Lung (tissue), 11 donors: ENCODE measurements at regions not wholly inside any gene's neighbourhood (a gene's known extent, or its start where the extent isn't known, plus 50 kb on each side); places are given as distances from the start of the nearest gene placed in this dataset.

ENCODE experiments used
- ATAC-seq: fragments of 200-7000 bp; cut with Tn5 transposase; one replicate; pipeline ENCODE4 v1.9.1; 2020; ENCODE audit warnings: moderate number of reproducible peaks; ENCODE audit not compliant: insufficient read depth, low FRiP score
- DNase-seq, 3 donors: peaks; one replicate each; pipeline ENCODE4 v3.0.0-alpha.2; 2013 to 2017
- H3K27ac ChIP-seq, 2 donors: one replicate each; pipeline ENCODE4 v1.5.1; 2013; ENCODE audit warnings: mild to moderate bottlenecking in 2 of 2, moderate library complexity in 2 of 2, control low read depth in 1 of 2, inconsistent platforms in 1 of 2, low read depth in 1 of 2, low read length in 1 of 2
- H3K27me3 ChIP-seq, 3 donors: one replicate each; pipeline ENCODE4 v1.5.1; 2013; ENCODE audit warnings: low read length in 2 of 3; ENCODE audit not compliant: control insufficient read depth in 3 of 3, insufficient read depth in 3 of 3
- H3K36me3 ChIP-seq, 4 donors: one replicate each; pipeline ENCODE4 v1.5.1; 2013; ENCODE audit warnings: low read length in 4 of 4, mild to moderate bottlenecking in 1 of 4, moderate library complexity in 1 of 4; ENCODE audit not compliant: control insufficient read depth in 4 of 4, insufficient read depth in 4 of 4
- H3K4me1 ChIP-seq, 5 donors: one replicate each; pipeline ENCODE4 v1.5.1; 2013; ENCODE audit warnings: low read length in 5 of 5, mild to moderate bottlenecking in 2 of 5, moderate library complexity in 1 of 5; ENCODE audit not compliant: control insufficient read depth in 5 of 5, insufficient read depth in 5 of 5
- H3K4me3 ChIP-seq: one replicate; pipeline ENCODE4 v1.5.1; 2013; ENCODE audit warnings: mild to moderate bottlenecking, control low read depth, moderate library complexity
- H3K9ac ChIP-seq, 2 donors: one replicate each; pipeline ENCODE4 v1.5.1; 2013; ENCODE audit warnings: low read length in 2 of 2, control low read depth in 1 of 2; ENCODE audit not compliant: insufficient read depth in 1 of 2
- H3K9me3 ChIP-seq, 4 donors: one replicate each; pipeline ENCODE4 v1.5.1; 2013; ENCODE audit warnings: low read length in 3 of 4, mild to moderate bottlenecking in 1 of 4, moderate library complexity in 1 of 4; ENCODE audit not compliant: control insufficient read depth in 4 of 4, insufficient read depth in 3 of 4
- CTCF ChIP-seq: IDR thresholded peaks from 2 replicates; pipeline ENCODE4 v1.5.1; 2012; ENCODE audit warnings: mild to moderate bottlenecking; ENCODE audit errors: control extremely low read depth, extremely low read depth
- WGBS, 2 donors: extraction: QIAGEN DNeasy Blood & Tissue Kit; methylation state at CpG; one replicate each; pipeline ENCODE4 v1.1.7; 2013; 5-methylcytosine and 5-hydroxymethylcytosine counted together
- donor health status: control.
- donor health status: control.
- donor health status: Bipolar disorder and iron deficiency.
- donor health status: healthy.
- donor health status: DM: yes; HTN: yes; CAD: no.

- DNase-seq (no peak), ATAC-seq (no peak)
- Histone ChIP-seq H3K27me3 (peaks cover 0 to 3% (median 0%) of the 10 kb centered on the region in 3 donors), H3K27ac (no peak overlapping the region), H3K4me1 (peaks cover 0 to 4% (median 0%) of the 10 kb centered on the region in 5 donors), H3K9ac (no peak overlapping the region), H3K9me3 (no peaks in the 10 kb centered on the region), H3K4me3 (no peak overlapping the region), H3K36me3 (no peaks in the 10 kb centered on the region)
- WGBS, 2 donors, result 90 to 91% methylated on average over 3 of the region's 3 CpGs
- TF ChIP-seq CTCF, result no peak
Measured at GRCh38 chr7:137165786-137166185, 177.7 kb downstream of the PTN start.

DNA sequence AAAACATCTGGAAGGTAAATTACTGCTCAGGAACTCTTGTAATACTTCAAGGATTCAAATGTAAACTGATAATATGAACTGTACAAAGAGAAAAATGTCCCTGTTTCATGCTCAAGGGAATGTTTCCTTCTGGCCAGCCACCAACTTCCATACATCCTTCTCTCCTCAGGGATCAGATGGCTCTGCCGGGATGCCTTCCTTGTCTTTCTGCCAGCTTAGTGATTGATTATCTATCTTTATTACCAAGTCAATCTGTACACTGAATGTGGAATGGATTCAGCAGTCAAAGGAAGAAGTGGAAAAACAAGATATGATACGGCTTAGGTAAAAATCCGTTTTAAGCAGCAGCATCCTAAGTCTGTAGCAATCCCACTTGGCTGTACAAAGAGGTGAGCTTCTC lies 178.3 kb downstream of the PTN start:
- H3K4me1 ChIP-seq, result peaks cover 0 to 4% (median 0%) of the 10 kb centered on the region in 5 donors
- no peak for TF ChIP-seq CTCF
- no peaks in the 10 kb centered on the region for H3K9me3 ChIP-seq
- H3K27me3 ChIP-seq, result peaks cover 0 to under 1% (median 0%) of the 10 kb centered on the region in 3 donors
- ATAC-seq, result no peak
- DNase-seq, result peak in 1 of 3 donors; percentile 10
- no peak overlapping the region for H3K4me3 ChIP-seq
- H3K9ac ChIP-seq, result no peak overlapping the region
- H3K36me3 ChIP-seq, result no peaks in the 10 kb centered on the region
- no peak overlapping the region for H3K27ac ChIP-seq
- WGBS, 2 donors, result 72 to 79% methylated on average over 3 of the region's 3 CpGs

GRCh38 chr7:137164251-137164650 lies 179.3 kb downstream of the PTN start:
- Histone ChIP-seq H3K9ac (no peak overlapping the region), H3K4me3 (no peak overlapping the region), H3K27me3 (no peaks in the 10 kb centered on the region), H3K36me3 (no peaks in the 10 kb centered on the region), H3K4me1 (peaks cover 0 to under 1% (median 0%) of the 10 kb centered on the region in 5 donors), H3K9me3 (no peaks in the 10 kb centered on the region), H3K27ac (no peak overlapping the region)
- TF ChIP-seq CTCF, result no peak
- DNase-seq (no peak), ATAC-seq (no peak)
- 96 to 99% methylated on average over 21 of the region's 21 CpGs for WGBS, 2 donors

GRCh38 chr7:137160236-137160635 lies 183.3 kb downstream of the PTN start:
- no peak for DNase-seq
- Histone ChIP-seq H3K9me3 (no peaks in the 10 kb centered on the region), H3K27me3 (no peaks in the 10 kb centered on the region), H3K4me1 (no peaks in the 10 kb centered on the region), H3K4me3 (no peak overlapping the region), H3K27ac (no peak overlapping the region), H3K36me3 (no peaks in the 10 kb centered on the region), H3K9ac (no peak overlapping the region)
- WGBS, 2 donors, result 82% methylated on average over 4 of the region's 4 CpGs
- TF ChIP-seq CTCF, result no peak
- ATAC-seq, result no peak
